HG03520 (cell line): ENCODE measurements at regions not wholly inside any gene's neighbourhood (a gene's known extent, or its start where the extent isn't known, plus 50 kb on each side); places are given as distances from the start of the nearest gene placed in this dataset.
"Not testable (repeated sequence)": the region's sequence is repeated elsewhere in the genome, so short reads cannot be mapped to it uniquely, and the experiment has no call there.

ENCODE experiments used
- ATAC-seq: cut with Tn5 transposase; IDR thresholded peaks from one replicate; pipeline ENCODE4 v1.9.1; 2021; ENCODE audit warnings: mild to moderate bottlenecking, moderate library complexity; ENCODE audit not compliant: unreplicated experiment

DNA sequence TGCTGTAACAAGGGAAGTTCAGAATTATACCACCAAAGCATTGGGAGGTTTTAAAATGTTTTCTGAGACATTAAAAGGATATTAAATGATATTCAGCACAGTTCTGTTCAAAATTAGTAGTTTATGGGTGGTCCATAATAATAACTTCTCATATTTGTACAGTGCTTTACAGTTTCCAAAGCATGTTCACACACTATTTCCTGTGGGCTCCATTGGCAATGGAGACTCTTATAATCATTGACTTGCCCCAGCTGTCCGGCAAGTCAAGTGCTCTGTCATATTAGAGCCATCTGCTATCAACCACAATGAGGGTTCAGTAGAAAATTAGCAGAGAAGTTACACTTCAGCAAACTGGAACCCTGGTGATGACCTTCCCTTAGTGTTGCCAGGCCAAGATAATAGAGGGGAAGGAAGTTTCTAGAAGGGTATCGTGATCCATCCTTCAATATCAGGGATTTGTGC is 526.6 kb upstream of the CCDC196 start:
- no peak for ATAC-seq

DNA sequence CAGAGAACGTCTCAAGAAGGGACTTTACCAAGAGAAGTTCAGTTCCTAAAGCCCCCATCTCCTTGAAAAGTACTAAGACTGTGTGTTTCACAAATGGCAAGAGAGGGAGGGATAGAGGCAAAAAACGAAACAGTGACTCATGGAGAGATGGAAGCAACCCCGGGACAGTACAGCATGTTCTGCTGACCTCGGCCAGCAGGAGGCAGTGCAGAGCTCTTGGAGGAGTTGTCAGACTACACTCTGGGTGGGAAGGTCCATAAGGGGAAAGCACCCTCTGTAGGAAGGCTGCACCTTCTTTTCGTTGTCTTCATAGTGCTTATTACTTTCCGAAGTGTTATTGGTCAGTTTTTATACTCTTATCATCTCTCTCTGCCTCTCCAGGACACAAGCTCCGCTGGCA is 525.2 kb upstream of the CCDC196 start:
- ATAC-seq = peak; percentile 61

DNA sequence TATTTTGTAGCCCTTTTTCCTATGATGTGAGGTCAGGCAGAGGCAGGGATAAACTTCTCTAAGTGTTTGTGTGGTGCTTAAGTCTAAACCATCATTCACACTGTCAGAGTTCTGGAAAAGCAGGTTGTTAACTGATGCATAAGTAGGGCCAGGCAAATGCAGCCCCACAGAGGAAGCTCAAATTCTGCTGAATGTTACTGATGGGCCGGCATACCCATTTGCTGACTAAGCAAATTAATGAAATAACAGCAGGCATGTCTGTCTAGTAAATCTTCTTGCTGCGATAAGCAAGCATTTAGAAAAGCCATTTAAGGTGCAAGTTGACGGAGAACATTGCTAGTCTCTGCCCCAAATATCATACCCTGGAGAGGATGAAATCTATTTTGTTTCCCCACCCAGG is 523.2 kb upstream of the CCDC196 start:
- ATAC-seq = no peak

DNA sequence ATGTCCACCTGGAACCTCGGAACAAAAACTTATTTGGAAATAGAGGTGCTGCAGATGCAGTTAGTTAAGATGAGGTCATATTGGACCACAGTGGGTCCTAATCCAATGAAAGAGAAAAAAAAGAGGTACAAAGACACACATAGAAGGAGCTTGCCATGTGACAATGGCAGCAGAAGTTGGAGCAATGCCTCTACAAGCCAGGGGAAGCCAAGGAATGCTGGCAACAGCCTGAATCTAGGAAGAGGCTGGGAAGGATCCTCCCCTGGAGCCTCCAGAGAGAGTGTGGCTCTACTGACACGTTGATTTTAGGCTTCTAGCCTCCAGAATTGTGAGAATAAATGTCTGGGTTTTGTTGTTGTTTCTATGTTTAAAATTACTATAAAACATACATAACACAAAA is 521.8 kb upstream of the CCDC196 start:
- ATAC-seq = no peak

DNA sequence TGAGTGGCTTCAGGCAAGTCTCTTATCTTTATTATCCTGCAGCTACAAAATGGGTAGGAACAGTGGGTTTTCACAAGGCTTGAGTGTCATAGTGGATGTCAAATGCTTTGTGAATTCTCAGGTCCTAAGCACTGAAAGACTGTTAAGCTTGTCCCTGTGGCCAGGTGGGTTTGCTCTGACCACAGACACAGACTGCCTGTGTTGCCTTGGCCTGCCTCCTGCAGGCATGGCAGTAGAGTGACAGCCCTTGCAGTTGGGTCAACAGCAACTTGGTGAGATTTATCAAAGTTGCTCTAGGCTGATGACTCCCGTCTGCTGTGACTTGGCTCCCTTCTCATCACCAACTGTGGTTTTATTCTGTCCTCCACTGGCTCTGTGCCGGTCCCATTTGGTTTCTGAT is 520.0 kb upstream of the CCDC196 start:
- ATAC-seq = no peak

DNA sequence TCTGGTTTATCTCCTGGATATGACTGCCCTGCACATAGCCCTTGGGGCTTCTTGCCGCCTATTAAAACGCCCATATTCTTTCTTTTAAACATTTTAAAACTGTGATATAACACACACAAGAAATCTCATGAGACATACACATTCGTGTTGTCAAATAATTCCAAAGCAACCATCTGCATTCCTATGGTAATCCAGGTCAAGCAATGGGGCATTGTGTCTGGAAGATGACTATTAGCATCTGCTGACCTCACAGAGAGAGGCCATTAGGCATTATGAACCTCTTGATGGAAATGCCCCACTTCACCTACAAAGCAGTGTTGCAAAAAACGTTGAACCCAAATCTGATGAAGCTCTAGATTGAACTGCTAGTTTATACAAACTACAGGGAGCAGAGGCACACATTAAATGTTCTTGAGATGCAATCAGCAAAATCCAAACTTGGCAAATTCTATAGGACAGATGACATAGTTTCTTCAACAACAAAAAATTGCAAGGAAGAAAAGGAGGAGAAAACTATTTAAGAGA is 513.8 kb upstream of the CCDC196 start:
- no peak for ATAC-seq

DNA sequence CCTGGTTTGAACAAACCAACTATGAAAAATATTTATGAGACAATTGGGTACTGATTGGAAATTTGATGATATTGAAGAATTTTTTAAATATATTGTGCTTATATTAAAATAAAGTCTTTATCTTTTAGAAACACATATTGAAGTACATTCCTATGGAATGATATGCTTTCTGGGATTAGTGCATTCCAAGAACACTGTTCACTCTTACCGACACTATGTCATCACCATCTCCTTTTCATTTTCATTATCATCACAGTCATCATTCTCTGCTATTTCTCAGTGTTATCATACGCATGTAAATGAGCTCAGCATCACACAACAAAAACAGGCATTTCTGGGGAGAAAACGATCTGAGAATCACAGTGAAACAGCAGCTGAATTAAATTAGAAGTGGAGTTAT is 513.3 kb upstream of the CCDC196 start:
- no peak for ATAC-seq

DNA sequence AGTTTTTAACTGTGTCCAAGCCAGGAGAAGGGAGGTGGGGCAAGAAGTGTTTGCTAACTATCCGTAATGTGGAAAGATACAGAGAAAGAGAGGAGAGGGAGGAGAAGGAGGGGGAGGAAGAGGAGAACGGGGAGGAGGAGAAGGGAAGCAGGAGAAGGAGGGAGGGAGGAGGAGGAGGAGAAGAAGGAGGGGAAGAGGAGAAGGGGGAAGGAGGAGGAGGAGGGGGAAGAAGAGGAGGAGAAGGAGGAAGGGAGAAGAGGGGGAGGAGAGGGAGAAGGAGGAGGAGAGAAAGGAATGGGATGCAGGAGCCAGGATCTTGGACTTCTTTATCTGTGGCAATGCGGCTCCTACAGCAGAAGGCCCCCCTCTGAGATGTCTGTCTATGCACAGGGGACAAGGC is 510.3 kb upstream of the CCDC196 start:
- no peak for ATAC-seq

DNA sequence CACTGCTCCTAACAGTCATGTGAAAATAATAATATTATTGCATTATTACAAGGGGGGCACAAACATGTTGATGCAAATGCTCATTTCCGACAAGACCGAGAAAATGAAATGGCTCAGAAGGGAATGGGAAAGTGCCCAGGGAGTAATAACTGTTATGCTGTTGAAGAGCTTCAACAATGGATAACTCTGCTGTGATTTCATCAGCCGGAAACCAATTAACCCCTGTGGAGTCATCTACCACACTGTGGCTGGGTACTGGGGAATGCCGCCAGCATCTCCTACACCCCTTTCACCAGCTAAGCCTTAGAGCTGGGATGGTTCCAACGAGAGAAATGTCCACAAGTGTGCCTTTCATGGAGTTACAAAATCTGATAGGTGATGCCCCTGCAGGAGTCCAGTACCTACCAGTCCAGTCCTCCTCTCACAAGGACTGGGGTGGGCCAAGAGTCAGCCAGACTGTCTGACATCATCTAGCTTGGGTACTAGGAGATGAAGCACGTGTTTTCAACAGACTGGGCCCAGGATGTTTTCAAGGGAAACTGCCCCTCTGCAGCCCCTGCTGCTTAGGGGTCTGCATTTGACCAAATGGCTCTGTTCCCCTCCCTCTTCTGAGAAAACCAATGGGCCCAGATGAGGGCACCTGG is 509.3 kb upstream of the CCDC196 start:
- no peak for ATAC-seq

DNA sequence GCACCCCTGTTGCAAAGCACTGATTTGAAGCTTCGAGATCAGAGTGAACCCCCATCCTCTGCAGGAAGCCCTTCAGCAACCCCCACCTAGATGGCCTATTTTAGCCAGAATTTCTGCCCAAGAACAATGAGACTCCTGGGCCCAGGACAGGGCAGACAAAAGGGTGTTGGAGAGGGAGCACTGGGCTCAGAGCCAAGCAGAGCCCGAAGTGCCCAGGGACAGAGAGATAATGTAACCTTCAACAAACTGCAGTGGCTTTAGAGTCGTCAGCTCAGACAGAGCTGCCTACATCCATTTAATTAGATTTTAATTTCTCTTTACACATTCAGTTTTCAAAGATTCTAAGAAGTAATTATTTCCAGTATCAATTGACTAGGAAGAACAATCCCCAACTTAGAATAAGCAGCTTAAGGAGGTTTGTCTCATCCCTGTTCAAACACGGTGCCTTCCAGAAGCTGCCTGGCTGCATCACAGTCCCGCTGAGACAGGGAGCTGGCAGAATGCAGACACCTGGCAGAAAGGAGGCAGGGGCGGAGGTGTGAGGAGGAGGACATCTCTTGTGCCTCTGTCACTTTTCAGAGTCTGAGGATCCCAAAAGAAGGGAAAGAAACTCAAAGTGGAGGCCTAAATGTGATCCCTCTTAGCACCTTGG is 504.9 kb upstream of the CCDC196 start:
- no peak for ATAC-seq

DNA sequence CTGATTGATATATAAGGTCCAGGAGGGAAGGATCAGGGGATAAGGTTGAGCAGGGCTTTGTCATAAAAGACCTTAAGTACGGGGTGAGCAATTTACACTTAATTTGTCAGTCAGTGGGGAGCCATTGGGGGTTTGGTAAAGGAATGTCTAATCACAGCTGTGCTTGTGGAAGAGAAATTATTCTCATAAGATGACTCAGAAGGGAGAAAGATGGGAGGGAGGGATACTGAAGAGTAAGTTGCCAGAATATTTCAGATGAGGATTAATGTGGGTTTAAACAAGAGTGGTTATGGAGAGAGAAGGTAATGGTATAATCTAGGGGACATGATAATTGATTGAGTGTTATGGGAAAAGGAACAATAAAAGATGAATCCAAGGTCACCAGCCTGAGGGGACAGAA is 500.1 kb upstream of the CCDC196 start:
- ATAC-seq = no peak

DNA sequence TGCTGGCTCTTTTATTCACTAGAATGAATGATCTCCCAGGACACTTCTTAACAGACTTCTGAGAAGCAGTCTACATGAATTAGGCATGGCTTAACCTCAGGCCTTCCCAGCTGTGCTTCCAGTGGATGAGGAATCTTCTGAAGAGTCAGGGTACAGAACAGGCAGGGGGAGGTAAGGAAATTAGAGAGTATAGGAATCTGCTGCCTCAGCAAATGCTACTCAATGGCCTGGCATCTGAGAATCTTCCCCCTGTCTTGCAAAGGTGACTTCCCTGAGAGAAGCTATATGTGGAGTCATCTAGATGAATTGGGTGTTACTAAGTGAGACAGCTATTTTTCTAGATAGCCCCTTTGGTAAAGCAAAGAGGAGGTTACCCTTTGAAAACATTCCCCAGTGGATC is 496.2 kb upstream of the CCDC196 start:
- no peak for ATAC-seq

DNA sequence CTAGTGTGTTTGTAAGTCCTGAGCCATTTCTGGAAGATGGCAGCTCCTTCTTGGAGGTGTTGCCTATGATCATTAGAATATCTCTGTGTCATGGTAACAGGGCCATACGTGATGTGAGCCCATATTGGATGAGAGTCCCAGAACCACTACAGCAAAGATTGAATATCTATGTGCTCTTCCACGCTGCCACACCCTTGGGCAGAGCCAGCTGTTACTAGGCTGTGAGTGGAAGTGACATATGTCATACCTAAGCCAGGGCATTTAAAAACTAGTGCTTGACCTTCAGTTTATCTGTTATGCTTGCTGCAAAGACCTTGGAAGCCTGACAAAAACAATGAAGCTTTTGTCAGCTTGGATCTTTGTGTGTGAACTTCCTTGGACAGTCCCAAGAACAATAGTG is 495.1 kb upstream of the CCDC196 start:
- no peak for ATAC-seq

DNA sequence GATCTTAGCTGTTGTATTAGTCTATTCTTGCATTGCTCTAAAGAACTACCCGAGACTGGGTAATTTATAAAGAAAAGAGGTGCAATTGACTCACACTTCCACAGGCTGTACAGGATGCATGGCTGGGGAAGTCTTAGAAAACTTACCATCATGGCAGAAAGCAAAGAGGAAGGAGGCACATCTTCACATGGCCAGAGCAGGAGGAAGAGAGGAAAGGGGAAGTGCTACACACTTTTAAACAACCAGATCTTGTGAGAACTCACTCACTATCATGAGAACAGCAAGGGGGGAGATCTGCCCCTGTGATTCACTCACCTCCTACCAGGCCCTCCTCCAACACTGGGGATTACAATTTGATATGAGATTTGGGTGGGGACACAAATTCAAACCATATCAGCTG is 494.2 kb upstream of the CCDC196 start:
- ATAC-seq = not testable (repeated sequence)

DNA sequence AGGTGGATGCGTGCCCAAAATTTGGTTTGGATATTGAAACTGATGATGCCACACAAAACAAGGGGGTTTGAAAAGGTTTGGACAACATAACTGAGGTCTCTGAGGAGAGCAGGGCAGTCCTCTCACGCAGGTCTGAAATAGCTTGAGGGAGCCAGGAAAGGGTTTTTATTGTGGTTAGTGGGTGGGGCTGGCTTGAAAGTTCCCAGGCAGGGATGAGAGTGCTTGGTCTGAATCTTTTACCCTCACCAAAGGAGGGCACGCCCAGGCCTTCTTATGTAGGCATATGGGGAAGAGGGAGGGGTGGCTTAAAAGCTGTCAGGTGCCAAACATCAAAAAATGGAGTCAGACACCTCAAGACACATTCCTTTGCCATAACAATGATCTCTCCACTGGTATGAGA is 493.1 kb upstream of the CCDC196 start:
- no peak for ATAC-seq

DNA sequence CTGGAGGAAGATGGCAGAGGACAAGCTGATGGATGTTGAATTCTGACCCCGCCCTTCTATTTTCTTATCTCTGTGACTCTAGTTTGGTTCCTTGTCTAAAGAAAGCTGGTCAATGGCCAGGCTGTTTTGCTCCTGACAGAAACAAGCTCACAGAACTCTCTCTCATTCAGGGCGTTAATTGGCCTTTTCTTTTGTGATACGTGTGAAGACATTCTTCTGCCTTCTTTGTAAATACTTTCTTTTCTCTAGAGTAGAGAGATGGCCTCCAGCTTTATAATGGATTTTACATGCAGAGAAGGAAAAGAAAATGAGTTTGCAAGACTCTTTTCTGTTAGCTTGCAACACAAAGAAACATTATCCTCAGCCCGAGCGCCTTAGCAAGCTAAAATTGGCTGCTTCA is 492.2 kb upstream of the CCDC196 start:
- ATAC-seq = no peak

DNA sequence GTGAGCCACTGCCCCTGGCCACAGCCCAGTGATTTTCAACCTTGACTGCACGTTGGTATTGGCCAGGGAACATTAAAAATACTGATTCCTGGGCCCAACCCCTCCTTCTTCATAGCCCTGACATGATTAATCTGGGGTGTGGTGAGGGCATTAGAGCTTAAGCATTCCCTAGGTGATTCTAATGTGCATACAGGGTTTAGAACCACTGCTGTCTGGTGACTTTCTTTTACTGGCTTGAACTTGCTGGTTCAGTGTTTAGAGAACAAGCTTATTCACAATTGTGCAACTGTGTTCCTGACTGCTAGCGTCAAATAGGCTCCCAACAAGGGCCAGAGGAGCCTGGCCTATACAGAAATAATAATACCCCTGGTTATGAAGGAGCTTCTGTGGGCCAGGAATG is 488.8 kb upstream of the CCDC196 start:
- no peak for ATAC-seq

DNA sequence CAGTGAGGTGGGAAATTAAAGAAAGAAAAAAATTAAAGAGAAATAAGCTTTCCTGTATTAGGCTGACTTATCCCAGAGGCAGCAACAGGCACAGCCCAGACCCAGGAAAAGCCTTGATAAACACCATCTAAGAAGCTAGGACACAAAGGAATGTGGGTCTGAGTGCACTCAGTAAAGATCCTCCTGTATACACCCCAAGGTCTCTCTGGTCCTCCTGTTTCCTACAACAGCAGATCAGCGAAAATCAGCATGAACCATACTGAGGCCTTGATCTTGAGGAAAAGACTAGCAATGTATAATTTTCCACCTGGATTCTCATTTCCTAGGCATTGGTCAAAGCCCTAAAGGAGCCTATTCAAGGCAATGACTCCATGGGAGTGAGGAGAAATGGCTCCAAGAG is 486.3 kb upstream of the CCDC196 start:
- ATAC-seq = no peak

DNA sequence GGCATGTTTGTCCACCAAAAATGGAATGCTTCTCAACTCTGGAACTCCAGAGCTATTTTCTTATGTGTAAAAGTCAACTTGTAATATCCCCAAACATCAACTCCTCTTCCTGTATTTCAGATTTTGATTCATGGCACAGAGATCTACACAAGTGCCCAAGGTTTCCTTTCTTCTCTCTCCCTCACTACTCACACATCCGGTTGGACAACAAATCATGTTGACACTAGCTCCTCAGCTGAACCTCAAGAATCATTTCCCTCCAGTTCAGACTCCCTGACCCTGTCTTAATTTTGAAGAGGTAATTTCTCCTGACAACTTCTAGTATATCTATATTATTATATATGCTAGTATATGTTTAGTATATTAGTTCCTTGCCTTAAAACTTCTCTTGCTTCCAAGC is 485.4 kb upstream of the CCDC196 start:
- no peak for ATAC-seq

DNA sequence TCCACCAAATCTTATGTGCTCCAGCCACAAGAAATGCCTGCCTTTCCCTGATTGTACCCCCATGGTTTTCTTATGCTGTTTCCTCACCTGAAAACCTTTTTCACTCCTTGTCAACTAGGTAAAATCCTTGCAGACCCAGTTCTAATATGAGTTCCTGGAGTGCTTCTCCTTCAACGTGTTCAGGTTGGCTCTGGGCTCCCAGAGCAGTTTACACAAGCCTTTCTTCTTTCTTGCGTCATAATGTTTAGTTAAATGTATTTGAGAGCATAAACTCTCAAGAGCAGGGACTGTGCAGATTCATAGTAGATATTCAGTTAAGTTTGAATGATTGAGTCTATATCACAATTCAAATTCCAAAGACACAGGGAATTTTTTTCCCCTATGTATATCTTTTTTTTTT is 484.8 kb upstream of the CCDC196 start:
- no peak for ATAC-seq

DNA sequence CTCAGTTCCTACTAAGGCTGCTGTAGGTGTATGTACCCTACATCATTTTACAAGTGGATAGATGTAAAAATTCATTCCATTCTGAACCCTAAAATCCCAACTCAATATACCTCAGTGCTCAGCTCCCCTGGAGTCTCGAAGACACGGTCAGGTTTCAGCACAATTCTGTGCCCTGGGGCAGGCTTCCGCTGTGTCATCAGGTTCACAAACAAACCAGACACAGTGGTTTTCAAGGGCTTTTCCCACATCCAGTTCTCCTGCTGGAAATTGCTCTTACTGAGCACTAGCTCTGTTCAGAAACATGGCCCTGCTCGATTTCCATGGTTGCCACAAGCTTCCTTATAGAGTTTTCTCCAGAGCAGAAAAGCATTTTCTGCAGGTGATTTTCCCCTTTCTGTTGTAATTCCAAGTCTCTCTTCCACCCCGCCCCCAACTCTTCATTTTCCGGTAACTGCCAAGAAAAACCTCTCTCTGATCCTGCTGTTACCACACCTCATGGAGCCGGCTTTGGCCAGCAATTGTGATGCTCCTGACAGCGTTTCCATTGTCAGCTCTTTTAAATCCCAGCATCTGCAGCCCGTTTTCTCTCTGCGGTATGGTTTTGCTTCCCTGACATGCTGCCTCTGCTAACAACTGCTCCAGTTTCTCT is 483.0 kb upstream of the CCDC196 start:
- ATAC-seq = no peak

DNA sequence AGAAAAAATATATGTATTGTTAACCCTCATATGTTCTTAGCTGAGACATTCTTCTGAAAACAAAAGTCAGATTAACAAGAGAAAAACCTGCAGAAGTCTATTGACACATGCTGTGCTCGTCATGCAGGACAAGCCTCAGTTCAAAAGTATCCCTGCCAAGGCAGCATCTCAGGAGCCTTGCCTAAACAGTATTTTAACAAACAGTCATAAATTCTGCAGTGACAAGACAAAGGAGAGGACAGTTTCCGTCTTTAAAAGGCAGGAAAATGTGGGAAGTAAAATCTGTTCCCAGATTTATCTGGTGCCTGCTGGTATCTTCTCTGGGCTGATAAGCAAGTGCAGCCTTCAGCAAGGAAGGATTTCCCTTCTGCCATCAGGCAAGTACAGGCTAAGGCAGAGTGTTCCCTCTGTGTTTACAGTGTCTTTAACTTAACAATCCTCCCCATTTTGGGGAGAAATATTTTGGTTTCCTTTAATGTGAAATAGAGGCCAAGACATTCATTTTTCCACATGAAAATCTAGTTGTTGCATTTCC is 480.2 kb upstream of the CCDC196 start:
- ATAC-seq = no peak
